ELF-1 (cell line): ENCODE measurements at regions not wholly inside any gene's neighbourhood (a gene's known extent, or its start where the extent isn't known, plus 50 kb on each side); places are given as distances from the start of the nearest gene placed in this dataset.

Experiments
- DNase-seq: peaks from one replicate; pipeline ENCODE4 v3.0.0-alpha.2; 2016; ENCODE audit warnings: low read depth, low spot score

DNA sequence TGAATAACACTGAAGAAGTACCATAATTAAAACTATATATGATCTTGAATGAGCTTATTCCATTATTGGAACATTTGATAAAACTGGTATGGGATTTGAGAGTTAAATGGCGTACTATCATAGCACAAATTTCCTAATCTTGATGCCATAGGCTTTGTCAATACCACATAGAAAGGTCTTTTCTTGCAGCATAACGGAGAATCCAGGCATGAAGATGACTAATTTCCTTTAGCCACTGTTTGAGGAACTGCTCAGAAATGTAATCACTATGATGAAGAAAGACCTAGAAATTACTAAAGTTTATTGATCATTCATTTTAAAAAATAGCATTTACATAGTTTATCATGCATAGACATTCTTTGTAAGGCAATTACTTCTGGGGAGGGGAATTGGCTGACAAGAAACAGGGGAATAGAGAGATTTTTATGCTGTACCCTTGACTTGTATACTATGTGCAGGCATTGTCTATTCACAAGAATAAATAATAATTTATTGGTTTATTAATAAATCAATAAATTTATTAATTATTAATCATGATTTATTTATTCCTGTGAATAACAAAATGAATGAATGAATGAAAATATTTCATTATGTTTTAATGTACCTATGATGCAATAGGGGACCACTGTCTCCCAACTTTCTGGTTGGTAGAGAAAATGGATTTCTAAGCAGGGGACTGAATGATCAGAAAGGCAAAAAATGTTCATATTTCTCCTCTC, 2676.6 kb downstream of the PCDH9 start:
- no peak for DNase-seq

DNA sequence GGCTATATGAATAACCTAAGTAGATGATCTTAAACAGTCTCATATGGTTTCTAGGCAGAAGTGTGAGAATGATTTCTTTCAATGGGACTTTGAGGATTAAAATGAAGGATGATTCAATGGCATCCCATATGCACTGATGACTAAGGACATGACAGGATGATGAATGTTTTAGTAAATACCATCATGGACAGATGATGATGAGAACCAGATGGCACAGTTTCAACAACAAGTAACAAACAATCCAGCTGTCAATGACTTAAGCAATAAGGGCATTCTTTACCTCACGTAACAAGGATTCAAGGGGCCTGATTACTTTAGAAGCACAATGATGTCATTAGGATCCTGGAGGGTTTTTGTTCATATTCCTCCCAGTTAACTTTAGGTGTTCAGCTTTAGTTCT, 2678.4 kb downstream of the PCDH9 start:
- no peak for DNase-seq

DNA sequence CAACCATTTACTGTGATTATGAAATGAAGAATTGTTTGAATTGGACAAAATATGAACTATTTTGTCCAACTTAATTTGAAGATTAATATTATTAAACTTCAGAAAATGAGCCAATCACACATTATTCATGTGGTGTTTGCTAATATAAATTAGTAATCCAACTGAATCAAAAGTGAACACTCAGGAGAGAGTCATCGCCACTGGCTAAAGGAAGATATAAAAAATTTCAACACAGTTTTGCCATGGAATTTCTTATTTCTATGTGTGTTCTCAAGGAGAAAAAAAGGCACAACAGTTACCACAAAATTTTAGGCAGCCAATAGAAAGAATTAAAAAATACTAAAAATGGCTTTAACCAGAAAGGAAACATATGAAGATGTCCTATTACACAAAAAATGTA, 2683.8 kb downstream of the PCDH9 start:
- DNase-seq, result no peak

DNA sequence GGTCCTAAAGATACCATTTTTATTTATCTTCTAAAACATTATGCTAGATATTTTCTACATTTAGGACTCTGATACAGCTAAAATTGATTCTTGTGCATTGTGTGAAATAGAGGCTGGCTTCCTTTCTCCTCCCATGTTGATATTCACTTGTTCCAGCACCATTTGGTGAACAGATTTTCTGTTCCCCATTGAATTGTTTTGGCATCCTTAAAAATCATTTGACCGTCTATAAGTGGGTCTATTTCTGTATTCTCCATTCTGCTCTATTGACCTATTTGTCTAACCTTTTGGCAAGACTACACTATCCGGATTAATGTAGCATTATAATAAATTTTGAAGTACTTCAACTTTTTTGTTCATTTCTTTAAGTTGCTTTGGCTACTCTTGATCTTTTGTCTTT, 2689.2 kb downstream of the PCDH9 start:
- DNase-seq, result no peak

DNA sequence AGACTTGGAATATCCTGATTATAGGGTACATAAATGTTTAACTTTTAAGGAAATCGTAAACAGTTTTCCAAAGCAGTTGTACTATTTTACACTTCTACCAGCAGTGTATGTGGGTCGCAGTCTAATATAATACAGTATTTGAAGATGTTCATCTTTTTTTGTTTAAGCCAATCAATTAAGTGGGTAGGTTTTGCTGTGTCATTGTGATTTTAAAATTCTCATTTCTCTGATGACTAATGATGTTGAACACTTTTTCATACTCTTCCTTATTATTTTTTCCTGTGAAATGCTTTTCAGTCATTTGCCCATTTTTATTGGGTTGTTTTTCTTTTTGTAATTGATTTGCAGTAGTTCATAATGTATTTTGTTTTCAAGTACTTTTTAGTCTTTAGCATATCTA, 2689.7 kb downstream of the PCDH9 start:
- no peak for DNase-seq

DNA sequence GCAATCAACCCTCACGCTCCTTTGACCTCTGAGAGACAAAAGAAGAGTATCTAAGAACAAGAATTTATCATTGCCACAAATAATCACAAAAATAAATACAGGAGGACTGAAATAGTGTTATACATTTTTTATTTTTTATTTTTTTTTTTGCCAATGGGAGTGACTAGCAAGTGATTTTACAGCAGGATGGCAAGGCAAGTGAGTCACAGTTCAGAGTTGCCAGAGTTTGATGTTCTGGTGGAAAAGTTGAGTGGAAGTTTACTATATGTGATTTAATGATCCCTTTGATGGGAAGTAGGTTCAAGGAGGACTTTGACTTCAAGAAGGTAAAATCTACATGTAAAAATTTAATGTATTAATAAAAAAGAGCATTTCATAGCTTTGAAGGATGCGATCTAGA, 2691.4 kb downstream of the PCDH9 start:
- DNase-seq, result no peak

DNA sequence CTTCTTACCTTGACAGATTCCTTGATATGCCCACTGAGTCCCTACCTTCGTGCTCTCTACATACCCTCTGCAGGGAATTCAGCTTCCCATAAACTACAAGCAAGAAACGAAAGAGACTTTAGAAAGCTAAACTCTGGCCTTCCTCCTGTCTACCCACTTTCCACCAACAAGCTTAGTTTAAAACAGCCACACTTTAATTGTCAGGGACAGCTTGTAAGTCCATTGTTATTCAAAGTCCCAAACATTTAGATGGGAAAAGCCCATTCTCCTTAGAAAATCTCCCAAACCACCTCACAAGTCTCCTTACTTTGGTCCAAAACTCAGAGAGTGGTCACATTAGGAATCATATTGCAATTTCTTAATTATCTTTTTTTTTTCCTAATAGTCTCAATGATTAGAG, 2695.8 kb downstream of the PCDH9 start:
- peak; percentile 23 for DNase-seq

DNA sequence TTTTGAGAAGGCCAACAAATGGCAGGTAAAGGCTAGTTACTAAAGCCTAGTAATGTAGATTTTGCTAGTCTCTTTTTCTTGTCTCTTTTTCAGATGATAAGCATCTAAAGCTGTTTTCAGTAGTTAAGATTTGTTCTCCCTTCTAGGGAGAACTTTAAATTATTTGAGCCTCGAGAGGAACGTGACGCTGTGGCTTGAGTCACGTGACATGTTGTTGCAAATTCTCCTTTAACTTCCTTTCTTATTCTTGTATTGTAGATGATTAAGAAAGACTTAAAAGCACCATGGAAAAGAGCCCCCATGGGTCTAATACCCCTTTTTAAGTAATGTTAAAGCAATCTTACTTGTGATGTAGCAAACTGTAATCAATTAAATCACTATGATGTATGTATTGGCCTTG, 2698.7 kb downstream of the PCDH9 start:
- DNase-seq, result no peak

DNA sequence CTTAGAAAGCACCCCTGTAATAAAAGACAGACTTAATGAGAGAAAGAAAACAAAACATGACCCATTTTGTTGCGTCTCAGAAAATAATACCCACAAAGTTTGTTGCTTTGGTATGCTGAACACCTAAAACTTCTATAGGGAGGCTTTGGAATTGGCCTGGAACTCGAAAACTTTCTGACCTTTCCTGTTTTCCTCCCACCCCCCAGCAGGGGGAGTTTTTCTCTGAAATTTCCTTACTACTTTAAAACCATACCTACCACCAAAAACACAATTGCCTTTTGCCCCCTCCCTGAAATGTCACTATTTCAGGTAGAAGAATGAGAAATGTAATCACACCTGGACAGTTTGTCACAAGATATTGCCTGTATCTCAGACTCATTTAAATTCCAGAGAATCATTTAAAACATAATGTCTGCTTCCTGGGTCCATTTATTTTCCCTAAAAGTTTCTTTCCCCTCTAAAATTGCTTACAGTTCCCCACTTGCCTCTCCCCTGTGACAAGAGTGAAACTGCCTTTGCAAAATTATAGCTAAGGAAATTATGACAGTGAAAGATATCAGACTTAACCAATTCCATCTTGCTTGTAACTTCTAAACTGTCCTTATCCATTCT, 2700.2 kb downstream of the PCDH9 start:
- peak; percentile 64 for DNase-seq

DNA sequence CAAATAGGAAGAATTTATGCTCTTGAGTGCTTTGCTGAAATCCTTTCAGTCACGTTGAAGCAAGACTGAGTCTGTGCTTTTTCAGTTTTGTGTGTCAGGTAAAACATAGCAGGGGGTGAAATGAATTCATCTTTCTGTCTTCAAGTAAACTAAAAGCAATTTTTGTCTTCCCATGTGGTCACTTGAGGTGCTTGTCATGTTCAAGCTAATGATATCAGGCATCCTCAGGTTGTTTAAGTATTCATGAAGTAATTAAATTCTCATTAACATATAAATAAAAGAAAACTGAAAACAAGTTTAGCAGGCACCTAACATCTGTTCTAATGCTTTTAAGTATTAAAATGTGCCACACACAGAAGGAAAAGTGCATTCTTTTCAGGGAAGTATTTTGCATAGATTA, 2701.3 kb downstream of the PCDH9 start:
- no peak for DNase-seq

DNA sequence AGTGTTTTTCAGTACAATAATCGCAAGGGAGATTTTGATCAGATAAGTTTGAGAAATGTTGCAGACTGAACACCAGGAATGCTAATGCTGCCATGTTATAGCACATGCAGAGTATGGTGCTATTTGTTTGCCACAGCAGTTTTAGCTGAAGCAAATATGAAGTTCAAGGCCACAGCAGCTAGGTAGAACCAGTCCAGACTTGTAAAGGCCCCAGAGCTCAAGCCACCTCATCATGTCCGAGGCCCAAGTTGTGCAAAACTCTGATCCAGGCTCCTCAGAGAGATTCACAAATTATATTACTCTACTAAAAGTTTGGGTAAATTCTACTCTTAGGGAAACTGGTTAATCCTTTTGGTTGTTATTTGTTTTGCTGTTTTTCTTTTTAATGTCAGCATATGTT, 2702.6 kb downstream of the PCDH9 start:
- DNase-seq, result no peak

DNA sequence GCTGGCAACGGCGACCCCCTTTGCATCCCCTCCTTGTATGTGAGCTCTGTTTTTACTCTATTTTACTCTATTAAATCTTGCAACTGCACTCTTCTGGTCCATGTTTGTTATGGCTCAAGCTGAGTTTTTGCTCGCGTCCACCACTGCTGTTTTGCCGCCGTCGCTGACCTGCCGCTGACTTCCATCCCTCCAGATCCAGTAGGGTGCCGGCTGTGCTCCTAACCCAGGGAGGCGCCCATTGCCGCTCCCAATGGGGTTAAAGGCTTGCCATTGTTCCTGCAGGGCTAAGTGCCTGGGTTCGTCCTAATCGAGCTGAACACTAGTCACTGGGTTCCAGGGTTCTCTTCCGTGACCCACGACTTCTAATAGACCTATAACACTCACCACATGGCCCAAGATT, 2704.4 kb downstream of the PCDH9 start:
- no peak for DNase-seq

DNA sequence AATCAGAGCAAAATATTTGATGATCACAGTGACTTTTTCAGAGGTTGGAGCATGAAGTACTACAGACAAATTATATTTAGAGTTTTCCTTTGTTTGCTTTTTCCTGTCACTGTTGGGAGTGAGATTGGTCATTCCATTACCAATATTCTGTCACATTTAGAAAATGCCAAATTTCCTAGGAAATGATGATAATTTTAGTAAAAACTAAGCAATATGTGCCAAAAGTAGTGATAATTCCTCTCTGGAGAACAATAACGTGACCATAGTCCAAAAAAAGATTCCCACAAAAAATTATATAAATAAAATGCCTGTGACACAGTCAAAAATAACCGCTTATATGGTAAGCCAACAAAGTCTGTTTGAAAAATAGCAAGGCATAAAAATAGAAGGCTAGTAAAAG, 2719.4 kb downstream of the PCDH9 start:
- DNase-seq, result no peak

DNA sequence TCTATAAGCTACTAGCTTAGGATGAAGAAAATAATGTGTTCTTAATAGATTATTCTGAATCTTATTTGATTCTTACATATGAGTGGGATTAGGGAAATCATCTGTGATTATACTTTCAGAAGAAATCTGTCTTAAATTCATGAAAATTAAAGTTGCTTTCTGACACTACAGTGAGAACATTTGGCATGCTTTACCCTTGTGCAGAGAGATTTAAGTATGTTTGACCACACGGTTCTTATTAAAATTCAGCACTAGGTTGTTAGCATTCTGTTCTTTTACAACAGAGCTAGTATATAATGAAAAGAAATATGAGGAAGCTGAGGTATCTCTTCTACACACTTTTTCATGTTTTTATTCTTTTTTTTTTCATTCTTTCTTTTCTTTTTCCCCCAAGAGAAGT, 2723.9 kb downstream of the PCDH9 start:
- DNase-seq, result no peak

DNA sequence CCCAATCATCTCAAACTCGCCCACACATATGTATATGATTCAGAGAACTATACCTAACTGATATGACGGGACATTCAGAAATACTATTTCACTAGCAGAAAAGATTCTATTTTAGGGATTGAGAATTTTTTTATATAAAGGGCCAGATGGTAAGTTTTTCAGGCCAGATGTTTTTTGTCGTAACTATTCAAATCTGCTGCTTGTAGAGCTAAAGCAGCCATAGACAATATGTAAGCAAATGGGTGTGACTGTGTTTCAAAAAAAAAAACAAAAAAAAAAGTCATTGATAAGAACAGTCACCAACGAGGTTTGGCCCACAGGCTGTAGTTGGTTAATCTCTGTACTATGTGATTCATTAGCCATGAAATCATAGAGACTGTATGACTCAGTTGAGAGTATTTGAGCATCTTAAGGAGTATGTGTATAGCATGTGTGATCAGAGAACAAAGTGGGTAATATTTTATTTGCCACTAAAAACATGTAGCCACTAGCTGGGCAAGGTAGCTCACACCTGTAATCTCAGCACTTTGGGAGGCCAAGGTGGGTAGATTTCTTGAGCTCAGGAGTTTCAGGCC, 2724.7 kb downstream of the PCDH9 start:
- no peak for DNase-seq

DNA sequence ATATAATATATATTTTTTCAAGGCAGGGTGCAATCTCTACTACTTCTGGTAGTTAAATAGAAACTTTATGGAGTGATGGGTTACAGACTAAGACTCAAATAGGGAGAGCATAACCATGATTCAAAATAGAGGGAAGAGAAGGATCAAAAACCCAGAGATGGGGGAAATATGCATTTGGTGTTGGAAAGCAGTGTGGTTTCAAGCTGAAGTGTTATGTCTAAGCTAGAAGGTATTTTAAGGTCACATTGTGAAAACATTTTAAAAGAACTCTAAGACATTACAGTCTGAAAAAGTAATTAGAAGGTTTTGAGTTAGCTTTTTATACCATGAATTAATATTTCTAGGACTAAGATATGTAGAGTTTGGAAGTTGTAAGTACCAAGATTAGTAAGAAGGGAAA, 2741.4 kb downstream of the PCDH9 start:
- no peak for DNase-seq

DNA sequence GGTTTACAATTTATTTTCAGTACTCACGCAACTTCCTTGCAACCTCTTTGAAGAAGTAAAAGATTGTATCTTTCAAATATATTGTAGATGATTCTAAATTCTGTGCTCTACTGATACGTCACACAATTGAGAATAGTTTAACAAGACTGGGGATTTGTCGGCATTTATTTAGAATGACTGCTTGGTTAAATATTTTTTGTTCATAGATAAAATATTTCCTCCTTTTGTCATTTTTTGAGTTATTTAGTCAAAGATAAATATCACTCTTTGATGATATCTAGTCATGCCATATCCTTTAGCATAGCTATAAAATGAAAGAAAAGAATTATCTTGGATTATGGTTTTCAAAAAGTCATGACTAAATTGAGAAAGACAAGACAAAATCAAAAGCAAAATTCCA, 2747.8 kb downstream of the PCDH9 start:
- no peak for DNase-seq

DNA sequence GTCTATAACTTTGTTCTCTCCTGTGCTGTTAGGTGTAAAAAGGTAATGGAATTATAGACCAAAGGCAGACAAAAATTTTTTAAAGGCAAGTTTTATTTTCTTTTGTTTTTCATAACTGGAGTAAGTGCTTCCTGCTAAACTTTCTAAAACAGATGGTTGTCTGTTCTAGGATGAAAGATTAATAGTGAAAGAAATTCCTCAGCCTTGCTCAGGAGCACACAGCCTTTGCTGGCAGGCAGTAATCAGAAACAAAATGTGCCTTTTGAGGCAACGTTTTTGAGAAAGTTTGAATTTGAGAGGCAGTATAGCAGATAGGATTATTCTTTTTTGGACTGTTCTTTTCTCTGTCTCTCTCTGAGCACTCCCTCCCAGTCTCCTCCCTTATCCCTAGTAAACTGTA, 2749.5 kb downstream of the PCDH9 start:
- DNase-seq, result no peak

DNA sequence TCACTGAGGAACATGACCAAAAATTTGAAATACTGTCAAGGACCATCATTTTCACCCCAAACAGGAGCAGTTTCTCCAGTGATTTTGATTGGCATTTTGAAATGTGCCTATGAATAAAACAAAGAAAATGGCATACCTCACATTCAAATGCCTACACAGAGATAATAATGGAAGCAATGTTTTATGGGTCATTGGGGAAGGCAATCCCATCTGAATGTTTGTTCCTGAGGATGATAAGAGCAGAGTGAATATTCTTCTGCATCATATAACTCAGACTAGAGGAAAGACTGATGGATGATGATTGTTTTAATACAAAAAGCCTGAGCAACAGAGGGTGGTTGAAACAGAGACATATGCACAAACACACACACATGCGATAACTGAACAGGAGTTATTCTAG, 2749.9 kb downstream of the PCDH9 start:
- DNase-seq, result no peak

DNA sequence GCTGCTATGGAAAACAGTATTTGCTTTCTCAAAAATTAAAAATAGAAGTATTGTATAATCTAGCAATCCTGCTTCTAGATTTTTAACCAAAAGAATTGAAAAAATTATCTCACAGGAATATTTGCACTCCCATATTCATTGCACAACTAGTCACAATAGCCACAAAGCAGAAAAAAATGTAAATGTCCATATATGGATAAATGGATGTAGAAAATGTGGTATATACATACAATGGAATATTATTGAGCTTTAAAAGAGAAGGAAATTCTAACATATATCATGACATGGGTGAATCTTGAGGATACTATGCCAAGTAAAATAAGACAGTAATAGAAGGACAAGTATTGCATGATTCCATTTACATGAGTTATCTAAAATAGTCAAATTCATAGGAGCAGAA, 2753.0 kb downstream of the PCDH9 start:
- no peak for DNase-seq

DNA sequence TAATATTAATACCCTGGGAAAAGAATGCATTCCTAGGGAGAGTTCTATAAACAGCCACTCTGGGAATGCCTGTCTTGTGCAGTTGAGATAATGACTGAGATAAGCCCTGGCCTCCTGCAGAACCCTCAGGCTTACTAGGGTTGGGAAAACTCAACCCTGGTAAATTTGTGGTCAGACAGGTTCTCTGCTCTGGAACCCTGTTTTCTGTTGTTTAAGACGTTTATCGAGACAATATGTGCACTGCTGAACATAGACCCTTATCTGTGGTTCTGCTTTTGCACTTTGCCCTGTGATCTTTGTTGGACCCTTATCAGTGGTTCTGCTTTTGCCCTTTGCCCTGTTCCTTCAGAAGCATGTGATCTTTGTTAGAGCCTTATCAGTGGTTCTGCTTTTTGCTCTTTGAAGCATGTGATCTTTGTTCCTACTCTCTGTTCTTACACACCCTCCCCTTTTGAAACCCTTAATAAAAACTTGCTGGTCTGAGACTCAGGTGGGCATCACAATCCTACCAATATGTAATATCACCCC, 2754.0 kb downstream of the PCDH9 start:
- DNase-seq, result peak; percentile 42

DNA sequence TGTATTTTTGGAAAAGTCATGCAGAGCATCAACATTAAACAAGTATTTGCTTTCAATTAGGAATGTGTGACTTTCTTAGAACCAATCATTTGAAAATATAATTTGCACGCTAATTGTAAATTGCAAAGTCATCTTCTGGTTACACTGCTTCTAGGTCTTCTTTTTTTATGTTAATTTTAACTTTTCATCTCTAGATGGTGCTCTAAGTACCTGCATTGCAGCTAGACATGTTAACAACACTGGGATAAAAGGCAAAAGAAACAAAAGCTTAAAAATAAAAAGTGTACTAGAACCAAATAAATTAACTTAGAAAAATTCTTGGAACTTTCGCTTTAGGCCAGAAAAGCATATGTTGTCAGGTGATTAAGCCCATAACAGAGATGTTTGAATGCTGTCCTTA, 2758.2 kb downstream of the PCDH9 start:
- DNase-seq, result no peak

DNA sequence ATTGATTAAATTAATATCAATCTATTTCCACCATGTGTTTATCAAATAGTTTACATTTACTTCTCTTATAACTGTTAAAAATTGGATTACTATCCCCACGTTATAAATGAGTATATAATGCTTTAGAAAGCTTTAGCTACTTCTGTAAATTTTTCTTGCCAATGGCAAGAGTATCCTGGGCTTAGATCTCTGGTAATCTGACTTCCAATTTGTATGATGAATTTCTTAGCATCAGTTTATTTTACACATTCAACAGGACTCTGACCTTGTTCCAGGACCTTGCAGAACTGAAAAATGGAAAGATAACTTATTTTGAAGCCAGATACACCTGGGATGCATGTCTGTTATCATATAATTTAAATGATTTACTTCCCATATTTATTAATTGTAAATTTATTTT, 2759.4 kb downstream of the PCDH9 start:
- DNase-seq, result no peak
